ENCODE measurements at regions not wholly inside any gene's neighbourhood (a gene's known extent, or its start where the extent isn't known, plus 50 kb on each side); places are given as distances from the start of the nearest gene placed in this dataset.

DNA sequence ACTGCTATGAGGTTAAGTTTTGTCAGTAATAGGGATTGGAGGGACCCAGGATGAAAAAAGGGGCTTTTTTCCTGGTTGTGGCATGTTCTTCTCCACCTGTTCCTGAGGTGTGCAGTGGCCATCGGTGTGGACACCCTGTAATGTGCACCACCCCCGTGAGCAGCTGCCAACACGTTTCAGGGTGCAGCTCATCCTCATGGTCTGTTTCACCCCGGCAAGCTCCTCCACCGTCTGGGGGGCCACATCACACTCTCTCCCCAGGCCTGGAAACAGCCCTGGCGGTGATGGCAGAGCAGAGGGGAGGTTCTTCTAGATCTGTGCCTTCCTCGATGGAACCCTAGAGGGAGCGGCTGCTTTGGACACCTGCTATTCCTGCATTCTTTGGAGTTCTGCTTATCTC, 435.4 kb downstream of the MATN1 start:
- TF ChIP-seq POLR2A (IDR thresholded peaks at IDR 0.05) (no peak), POLR2AphosphoS5 (IDR thresholded peaks at IDR 0.05) (no peak)
- TF ChIP-seq, protein P1, sequence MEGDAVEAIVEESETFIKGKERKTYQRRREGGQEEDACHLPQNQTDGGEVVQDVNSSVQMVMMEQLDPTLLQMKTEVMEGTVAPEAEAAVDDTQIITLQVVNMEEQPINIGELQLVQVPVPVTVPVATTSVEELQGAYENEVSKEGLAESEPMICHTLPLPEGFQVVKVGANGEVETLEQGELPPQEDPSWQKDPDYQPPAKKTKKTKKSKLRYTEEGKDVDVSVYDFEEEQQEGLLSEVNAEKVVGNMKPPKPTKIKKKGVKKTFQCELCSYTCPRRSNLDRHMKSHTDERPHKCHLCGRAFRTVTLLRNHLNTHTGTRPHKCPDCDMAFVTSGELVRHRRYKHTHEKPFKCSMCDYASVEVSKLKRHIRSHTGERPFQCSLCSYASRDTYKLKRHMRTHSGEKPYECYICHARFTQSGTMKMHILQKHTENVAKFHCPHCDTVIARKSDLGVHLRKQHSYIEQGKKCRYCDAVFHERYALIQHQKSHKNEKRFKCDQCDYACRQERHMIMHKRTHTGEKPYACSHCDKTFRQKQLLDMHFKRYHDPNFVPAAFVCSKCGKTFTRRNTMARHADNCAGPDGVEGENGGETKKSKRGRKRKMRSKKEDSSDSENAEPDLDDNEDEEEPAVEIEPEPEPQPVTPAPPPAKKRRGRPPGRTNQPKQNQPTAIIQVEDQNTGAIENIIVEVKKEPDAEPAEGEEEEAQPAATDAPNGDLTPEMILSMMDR (IDR thresholded peaks at IDR 0.05), result no peak
- Histone ChIP-seq H3K4me1 (no peaks in the 10 kb centered on the region), H3K9me3 (no peaks in the 10 kb centered on the region), H3K36me3 (no peaks in the 10 kb centered on the region), H3K27me3 (no peaks in the 10 kb centered on the region), H3K4me3 (no peak overlapping the region), H3K27ac (no peak overlapping the region)
- no peak for DNase-seq (ENCODE audit: low spot score in 2 of 2)
- intact Hi-C loops (cut with DNase I; ENCODE audit: low total_unique reads), result no loop called here

DNA sequence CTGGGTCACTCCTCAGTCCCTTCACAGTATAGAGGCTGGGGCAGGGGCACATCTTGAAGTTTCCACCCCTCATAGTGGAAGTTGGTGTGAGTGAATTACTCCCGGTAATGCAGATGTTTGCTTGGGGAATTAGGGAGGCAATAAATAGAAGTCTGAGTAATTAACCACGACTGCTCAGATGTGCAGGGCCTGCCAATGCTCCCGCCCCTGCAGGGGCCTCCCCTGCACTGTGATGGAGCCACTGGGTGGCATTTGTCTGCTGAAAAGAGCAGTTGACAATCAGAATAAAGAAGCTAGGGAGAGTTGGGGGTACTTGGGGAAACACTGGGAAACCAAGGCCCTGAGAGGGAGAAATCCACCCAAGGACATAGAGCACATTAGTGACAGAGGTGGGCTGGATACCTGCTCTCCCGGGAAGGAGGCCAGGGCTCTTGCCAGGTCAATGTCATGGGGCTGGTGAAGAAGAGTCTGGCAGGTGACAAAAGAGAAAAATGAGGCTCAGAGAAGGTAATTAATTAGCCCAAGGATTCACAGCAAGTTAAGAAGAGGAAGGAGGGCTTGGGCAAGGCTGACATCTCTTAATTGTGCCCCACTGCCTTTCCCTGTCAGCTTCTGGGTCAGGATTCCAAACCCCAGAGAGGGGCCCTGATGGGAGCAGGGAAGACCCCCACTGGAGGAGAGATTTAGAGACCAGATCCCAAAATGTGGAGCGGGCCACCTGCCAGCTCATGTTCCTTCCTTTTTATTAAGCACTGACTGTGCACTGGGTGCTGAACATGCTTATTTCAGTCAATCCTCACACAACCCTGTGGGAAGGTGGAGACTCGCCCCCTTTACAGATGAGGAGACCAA, 436.2 kb downstream of the MATN1 start:
- Histone ChIP-seq H3K4me1 (no peaks in the 10 kb centered on the region), H3K9me3 (no peaks in the 10 kb centered on the region), H3K4me3 (no peak overlapping the region), H3K27ac (no peak overlapping the region), H3K27me3 (no peaks in the 10 kb centered on the region), H3K36me3 (no peaks in the 10 kb centered on the region)
- TF ChIP-seq POLR2A (IDR thresholded peaks at IDR 0.05), result no peak
- TF ChIP-seq, protein P1 (IDR thresholded peaks at IDR 0.05), result no peak
- TF ChIP-seq POLR2AphosphoS5 (IDR thresholded peaks at IDR 0.05), result no peak
- no peak for DNase-seq (ENCODE audit: low spot score in 2 of 2)
- intact Hi-C loops (cut with DNase I; ENCODE audit: low total_unique reads), result no loop called here

DNA sequence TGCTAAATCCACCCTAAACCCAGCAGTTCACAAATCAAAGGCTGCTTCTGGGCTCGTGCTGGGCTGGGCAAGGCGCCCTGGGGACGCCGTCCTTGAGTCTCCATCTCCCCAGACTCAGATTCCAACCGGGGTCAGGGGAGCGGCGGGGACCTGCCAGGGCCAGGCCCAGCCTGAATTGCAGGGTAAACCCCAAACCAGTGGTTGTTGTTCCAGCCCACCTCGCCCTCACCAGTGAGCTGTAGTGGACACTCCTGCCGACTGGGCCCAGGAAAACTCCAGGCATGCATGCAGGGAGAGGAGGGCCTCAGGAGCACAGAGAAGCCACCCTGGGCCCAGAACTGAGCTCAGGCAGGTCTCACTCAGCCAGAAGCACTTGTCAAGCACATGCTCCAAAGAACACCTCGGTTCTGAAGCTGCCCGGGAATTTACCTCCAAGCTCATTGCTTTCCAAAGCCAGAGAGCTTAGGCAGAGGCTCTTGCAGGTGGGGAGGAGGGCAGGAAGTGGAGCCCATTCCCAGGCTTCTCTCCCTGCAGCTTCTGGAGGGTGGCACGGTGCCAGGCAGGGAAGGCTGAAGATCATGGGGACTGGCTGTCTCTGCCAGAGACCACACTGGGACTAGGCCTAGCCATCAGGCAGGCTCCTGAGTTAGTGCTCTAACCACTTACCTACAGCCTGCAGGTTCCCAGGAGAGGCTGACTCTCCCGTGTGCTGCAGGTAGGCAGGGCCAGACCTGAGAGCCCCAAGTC, 437.0 kb downstream of the MATN1 start:
- intact Hi-C loops (cut with DNase I; ENCODE audit: low total_unique reads), result no loop called here
- no peaks in the 10 kb centered on the region for H3K9me3 ChIP-seq
- H3K36me3 ChIP-seq, result no peaks in the 10 kb centered on the region
- TF ChIP-seq, protein P1 (IDR thresholded peaks at IDR 0.05), result no peak
- TF ChIP-seq POLR2A (IDR thresholded peaks at IDR 0.05), result no peak
- no peak for TF ChIP-seq POLR2AphosphoS5 (IDR thresholded peaks at IDR 0.05)
- no peak overlapping the region for H3K4me3 ChIP-seq
- no peaks in the 10 kb centered on the region for H3K4me1 ChIP-seq
- DNase-seq (ENCODE audit: low spot score in 2 of 2), result no peak
- H3K27me3 ChIP-seq, result no peaks in the 10 kb centered on the region
- H3K27ac ChIP-seq, result no peak overlapping the region

DNA sequence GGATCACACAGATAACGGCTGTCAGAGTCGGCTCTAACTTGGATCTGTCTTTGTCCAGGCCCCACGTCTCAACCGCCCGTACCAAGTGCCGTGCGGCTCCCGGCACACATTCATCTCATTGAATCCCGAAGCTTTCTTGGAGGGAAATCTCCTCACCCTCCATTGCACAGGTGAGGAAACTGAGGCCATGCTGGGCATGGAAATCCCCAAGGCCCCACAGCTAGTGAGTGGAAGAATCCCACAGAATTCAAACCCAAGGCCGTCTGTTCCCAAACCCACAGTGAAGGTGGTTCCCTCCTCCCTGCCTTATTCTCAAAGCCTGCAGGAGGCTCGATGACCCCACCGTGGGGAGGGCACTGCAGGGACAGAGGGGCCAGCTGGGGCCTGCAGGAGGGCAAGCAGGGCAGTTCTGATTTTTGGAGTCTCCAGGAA, 437.9 kb downstream of the MATN1 start:
- no peak for TF ChIP-seq POLR2AphosphoS5 (IDR thresholded peaks at IDR 0.05)
- no peak for TF ChIP-seq POLR2A (IDR thresholded peaks at IDR 0.05)
- TF ChIP-seq, protein P1 (IDR thresholded peaks at IDR 0.05), result no peak
- no peak overlapping the region for H3K27ac ChIP-seq
- no peak overlapping the region for H3K4me3 ChIP-seq
- no peaks in the 10 kb centered on the region for H3K4me1 ChIP-seq
- intact Hi-C loops (cut with DNase I; ENCODE audit: low total_unique reads), result no loop called here
- no peaks in the 10 kb centered on the region for H3K27me3 ChIP-seq
- no peaks in the 10 kb centered on the region for H3K36me3 ChIP-seq
- DNase-seq (ENCODE audit: low spot score in 2 of 2), result no peak
- no peaks in the 10 kb centered on the region for H3K9me3 ChIP-seq
